ENCODE measurements at regions not wholly inside any gene's neighbourhood (a gene's known extent, or its start where the extent isn't known, plus 50 kb on each side); places are given as distances from the start of the nearest gene placed in this dataset.

DNA sequence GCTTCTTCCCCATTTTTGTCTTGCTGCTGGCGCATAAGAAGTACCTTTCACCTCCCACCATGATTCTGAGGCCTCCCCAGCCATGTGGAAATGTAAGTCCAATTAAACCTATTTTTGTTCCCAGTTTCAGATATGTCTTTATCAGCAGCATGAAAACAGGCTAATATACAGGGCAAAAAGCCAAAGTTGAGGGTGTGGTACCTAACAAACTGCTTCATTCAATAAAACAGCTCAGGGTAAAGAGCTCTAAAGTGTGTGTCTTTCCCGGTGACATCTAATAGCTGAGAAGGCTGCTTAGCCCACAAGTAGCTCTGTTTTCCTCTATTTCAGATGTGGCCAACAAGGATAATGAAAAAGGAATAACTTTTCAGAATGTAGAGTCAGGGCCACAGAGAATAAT lies 76.7 kb upstream of the SLC8A3 start:
- no peak for DNase-seq
- Histone ChIP-seq H3K4me1 (ENCODE audit: control insufficient read depth in 1 of 2, insufficient read depth in 2 of 2, low read depth in 1 of 2, low read length in 1 of 2) (no peaks in the 10 kb centered on the region), H3F3A (replicated peaks; ENCODE audit: insufficient read depth) (no peaks in the 10 kb centered on the region)

DNA sequence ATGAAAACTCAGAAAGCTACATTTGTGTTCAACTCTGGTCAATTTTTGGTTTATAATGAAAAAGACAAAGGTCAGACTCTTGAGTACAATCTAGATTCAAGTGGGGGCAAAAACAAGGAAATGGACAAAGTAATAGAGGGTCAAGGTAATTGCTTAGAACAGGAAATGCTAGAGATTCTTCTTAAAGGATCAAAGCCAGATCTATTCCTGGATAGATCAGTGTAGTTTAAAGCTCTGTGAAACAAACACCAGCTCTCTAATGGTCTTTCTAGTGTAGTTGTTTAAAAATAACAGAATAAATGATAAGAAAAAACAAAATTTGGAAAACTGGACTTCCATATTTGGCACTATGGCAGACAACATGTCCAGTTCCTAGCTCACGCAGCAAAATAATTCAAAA lies 70.7 kb upstream of the SLC8A3 start:
- Histone ChIP-seq H3K4me2 (no peak overlapping the region), H3K9me3 (no peaks in the 10 kb centered on the region), H3K36me3 (replicated peaks in 1 of 2; ENCODE audit: control insufficient read depth in 1 of 2, insufficient read depth in 2 of 2, low read length in 1 of 2) (no peaks in the 10 kb centered on the region), H4K20me1 (ENCODE audit: insufficient read depth) (no peaks in the 10 kb centered on the region), H3K27ac (ENCODE audit: low read depth in 2 of 2, low read length in 1 of 2) (no peak overlapping the region), H3F3A (replicated peaks; ENCODE audit: insufficient read depth) (no peaks in the 10 kb centered on the region), H2AFZ (ENCODE audit: low read depth) (no peak overlapping the region), H3K4me3 (ENCODE audit: low read depth in 2 of 2, low read length in 1 of 2) (no peak overlapping the region), H3K79me2 (ENCODE audit: insufficient read depth) (no peaks in the 10 kb centered on the region), H3K9me2 (no peaks in the 10 kb centered on the region), H3K27me3 (ENCODE audit: insufficient read depth) (no peaks in the 10 kb centered on the region), H3K4me1 (ENCODE audit: control insufficient read depth in 1 of 2, insufficient read depth in 2 of 2, low read depth in 1 of 2, low read length in 1 of 2) (no peaks in the 10 kb centered on the region), H3K9ac (no peak overlapping the region)
- POLR2A ChIA-PET = no interaction called here
- DNase-seq = no peak
- WGBS (ENCODE audit: low lambda C conversion rate) = 87% methylated on average over 1 of the region's 1 CpG
- CTCF ChIA-PET = interaction anchor here (0.8 to 1.6 kb wide), 3 partner anchors 9 to 23 kb away, joined by 3 to 4 read pairs (median 4); no protein-coding TSS in a partner anchor
- no peak for TF ChIP-seq MXI1 (IDR thresholded peaks at IDR 0.05; ENCODE audit: low read depth, low read length)
- TF ChIP-seq GATA2 (CRISPR knock-in tag; IDR thresholded peaks at IDR 0.05) = no peak
- TF ChIP-seq, protein P1, sequence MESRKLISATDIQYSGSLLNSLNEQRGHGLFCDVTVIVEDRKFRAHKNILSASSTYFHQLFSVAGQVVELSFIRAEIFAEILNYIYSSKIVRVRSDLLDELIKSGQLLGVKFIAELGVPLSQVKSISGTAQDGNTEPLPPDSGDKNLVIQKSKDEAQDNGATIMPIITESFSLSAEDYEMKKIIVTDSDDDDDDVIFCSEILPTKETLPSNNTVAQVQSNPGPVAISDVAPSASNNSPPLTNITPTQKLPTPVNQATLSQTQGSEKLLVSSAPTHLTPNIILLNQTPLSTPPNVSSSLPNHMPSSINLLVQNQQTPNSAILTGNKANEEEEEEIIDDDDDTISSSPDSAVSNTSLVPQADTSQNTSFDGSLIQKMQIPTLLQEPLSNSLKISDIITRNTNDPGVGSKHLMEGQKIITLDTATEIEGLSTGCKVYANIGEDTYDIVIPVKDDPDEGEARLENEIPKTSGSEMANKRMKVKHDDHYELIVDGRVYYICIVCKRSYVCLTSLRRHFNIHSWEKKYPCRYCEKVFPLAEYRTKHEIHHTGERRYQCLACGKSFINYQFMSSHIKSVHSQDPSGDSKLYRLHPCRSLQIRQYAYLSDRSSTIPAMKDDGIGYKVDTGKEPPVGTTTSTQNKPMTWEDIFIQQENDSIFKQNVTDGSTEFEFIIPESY (IDR thresholded peaks at IDR 0.05; ENCODE audit: borderline replicate concordance, low read depth) = no peak
- TF ChIP-seq YY1 (IDR thresholded peaks at IDR 0.05; ENCODE audit: low read depth) = no peak
- TF ChIP-seq MEF2A (IDR thresholded peaks at IDR 0.05; ENCODE audit: borderline replicate concordance, low read depth) = no peak
- TF ChIP-seq NRF1 (IDR thresholded peaks at IDR 0.05; ENCODE audit: low read depth, low read length) = no peak
- TF ChIP-seq SMC3 (IDR thresholded peaks at IDR 0.05; ENCODE audit: low read depth, low read length) = no peak
- TF ChIP-seq POLR2AphosphoS5 (IDR thresholded peaks at IDR 0.05; ENCODE audit: low read depth, low read length) = no peak
- TF ChIP-seq, protein P2, sequence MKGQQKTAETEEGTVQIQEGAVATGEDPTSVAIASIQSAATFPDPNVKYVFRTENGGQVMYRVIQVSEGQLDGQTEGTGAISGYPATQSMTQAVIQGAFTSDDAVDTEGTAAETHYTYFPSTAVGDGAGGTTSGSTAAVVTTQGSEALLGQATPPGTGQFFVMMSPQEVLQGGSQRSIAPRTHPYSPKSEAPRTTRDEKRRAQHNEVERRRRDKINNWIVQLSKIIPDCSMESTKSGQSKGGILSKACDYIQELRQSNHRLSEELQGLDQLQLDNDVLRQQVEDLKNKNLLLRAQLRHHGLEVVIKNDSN (IDR thresholded peaks at IDR 0.05; ENCODE audit: borderline replicate concordance, low read depth) = no peak
- TF ChIP-seq, protein P3, sequence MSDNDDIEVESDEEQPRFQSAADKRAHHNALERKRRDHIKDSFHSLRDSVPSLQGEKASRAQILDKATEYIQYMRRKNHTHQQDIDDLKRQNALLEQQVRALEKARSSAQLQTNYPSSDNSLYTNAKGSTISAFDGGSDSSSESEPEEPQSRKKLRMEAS (IDR thresholded peaks at IDR 0.05; ENCODE audit: low read depth) = no peak
- no peak for TF ChIP-seq GABPA (IDR thresholded peaks at IDR 0.05; ENCODE audit: low read depth)

More for the DNA sequence above, 76.7 kb upstream of the SLC8A3 start:
- Histone ChIP-seq H3K9me3 (no peaks in the 10 kb centered on the region), H4K20me1 (ENCODE audit: insufficient read depth) (no peaks in the 10 kb centered on the region), H2AFZ (ENCODE audit: low read depth) (no peak overlapping the region), H3K27me3 (ENCODE audit: insufficient read depth) (no peaks in the 10 kb centered on the region), H3K9me2 (no peaks in the 10 kb centered on the region), H3K27ac (ENCODE audit: low read depth in 2 of 2, low read length in 1 of 2) (no peak overlapping the region), H3K36me3 (replicated peaks in 1 of 2; ENCODE audit: control insufficient read depth in 1 of 2, insufficient read depth in 2 of 2, low read length in 1 of 2) (no peaks in the 10 kb centered on the region), H3K79me2 (ENCODE audit: insufficient read depth) (no peaks in the 10 kb centered on the region), H3K4me2 (no peak overlapping the region), H3K9ac (no peak overlapping the region), H3K4me3 (ENCODE audit: low read depth in 2 of 2, low read length in 1 of 2) (no peak overlapping the region)
- TF ChIP-seq RCOR1 (IDR thresholded peaks at IDR 0.05; ENCODE audit: low read length) = no peak
- TF ChIP-seq JUND (IDR thresholded peaks at IDR 0.05) = no peak
- TF ChIP-seq, protein P4, sequence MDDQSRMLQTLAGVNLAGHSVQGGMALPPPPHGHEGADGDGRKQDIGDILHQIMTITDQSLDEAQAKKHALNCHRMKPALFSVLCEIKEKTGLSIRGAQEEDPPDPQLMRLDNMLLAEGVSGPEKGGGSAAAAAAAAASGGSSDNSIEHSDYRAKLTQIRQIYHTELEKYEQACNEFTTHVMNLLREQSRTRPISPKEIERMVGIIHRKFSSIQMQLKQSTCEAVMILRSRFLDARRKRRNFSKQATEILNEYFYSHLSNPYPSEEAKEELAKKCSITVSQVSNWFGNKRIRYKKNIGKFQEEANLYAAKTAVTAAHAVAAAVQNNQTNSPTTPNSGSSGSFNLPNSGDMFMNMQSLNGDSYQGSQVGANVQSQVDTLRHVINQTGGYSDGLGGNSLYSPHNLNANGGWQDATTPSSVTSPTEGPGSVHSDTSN (IDR thresholded peaks at IDR 0.05) = no peak
- TF ChIP-seq FOXM1 (IDR thresholded peaks at IDR 0.05; ENCODE audit: low read depth) = no peak
- no peak for TF ChIP-seq REST (IDR thresholded peaks at IDR 0.05; ENCODE audit: low read depth, low read length)
- TF ChIP-seq, protein P2 (IDR thresholded peaks at IDR 0.05; ENCODE audit: borderline replicate concordance, low read depth) = no peak
- WGBS (ENCODE audit: low lambda C conversion rate) = 46% methylated on average over 2 of the region's 2 CpGs
- ChIA-PET CTCF (no interaction called here), POLR2A (no interaction called here)
